Prostate gland (tissue), 2 donors: ENCODE measurements at regions not wholly inside any gene's neighbourhood (a gene's known extent, or its start where the extent isn't known, plus 50 kb on each side); places are given as distances from the start of the nearest gene placed in this dataset.

Experiments
- CTCF ChIP-seq, 4 experiments: fragments of 200-600 bp in 2 of 4; fragments of 450-650 bp in 2 of 4; sonication (generic) in 2 of 4; IDR thresholded peaks; 1 replicate in 3 of 4; 2 replicates in 1 of 4; pipeline ENCODE4 v1.5.1; 2016 to 2019; ENCODE audit warnings: antibody characterized with exemption in 4 of 4, mild to moderate bottlenecking in 2 of 4, moderate library complexity in 2 of 4
- POLR2A ChIP-seq: fragments of 450-650 bp; IDR thresholded peaks from one replicate; pipeline ENCODE4 v1.6.1; 2016; ENCODE audit warnings: antibody characterized with exemption, mild to moderate bottlenecking
- POLR2AphosphoS5 ChIP-seq: sonication (generic); formaldehyde crosslinking; IDR thresholded peaks from one replicate; pipeline ENCODE4 v1.6.1; 2017; ENCODE audit warnings: antibody characterized with exemption

DNA sequence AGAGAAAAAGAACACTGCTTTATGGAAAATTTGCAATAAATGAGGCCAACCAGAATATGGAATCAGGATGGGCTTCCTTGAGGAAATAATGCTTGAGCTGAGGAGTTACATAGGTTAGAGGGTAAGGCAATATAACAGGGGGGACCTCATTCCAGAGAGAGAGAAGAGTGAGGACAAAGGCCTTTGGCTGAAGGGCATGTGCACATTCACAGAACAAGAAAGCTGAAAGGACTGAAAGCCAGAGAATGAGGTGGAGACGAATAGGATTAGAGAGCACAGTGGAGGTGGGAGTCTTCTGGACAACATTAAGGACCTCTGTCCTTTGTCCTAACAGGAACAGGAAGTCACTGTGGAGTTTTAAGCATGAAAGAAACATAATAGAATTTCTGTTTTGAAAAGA lies 60.7 kb upstream of the MROH9 start:
- no peak for TF ChIP-seq CTCF (IDR thresholded peaks at IDR 0.05)
- TF ChIP-seq POLR2A, result no peak
- no peak for TF ChIP-seq POLR2AphosphoS5
